GM18858 (cell line): ENCODE measurements at regions not wholly inside any gene's neighbourhood (a gene's known extent, or its start where the extent isn't known, plus 50 kb on each side); places are given as distances from the start of the nearest gene placed in this dataset.

Experiments
- ATAC-seq: cut with Tn5 transposase; IDR thresholded peaks from one replicate; pipeline ENCODE4 v1.9.1; 2021; ENCODE audit not compliant: unreplicated experiment

DNA sequence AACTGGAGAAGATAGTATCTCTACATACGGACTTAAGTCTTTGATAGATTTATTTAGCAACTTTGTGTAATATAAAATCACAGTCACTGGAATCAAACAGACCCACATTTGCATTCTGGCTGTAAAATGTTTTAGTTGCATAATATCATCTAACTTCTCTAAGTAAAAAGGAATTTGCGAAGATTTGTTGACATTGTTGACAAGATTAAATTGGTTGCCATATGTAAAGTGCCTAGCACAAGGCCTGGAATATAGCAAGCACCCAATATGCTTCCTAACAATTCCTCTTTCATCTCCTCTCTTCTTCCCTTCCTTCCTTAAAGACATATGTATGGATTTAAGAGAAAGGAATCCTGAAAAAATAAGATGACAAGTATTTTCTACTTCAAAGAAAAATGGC lies 295.4 kb upstream of the PPFIA2 start:
- ATAC-seq = no peak

DNA sequence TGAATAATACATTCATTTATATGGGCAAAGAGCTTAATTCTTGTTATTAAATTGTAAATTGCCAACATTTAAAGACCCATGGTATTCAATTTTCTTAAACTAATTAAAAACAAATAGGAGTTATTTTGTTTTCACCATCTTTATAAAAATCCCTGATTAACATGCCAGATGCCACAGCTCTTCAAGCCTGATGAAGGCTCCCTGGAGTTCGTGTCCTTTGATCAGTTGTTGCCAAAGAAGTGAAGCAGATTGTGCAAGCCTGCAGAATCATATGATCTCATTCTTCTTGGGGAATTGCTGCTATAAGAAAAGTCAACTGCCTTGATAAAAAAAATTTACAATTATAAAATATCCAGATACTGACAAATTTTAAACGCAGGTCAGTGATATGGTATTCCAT lies 288.3 kb upstream of the PPFIA2 start:
- ATAC-seq = no peak

DNA sequence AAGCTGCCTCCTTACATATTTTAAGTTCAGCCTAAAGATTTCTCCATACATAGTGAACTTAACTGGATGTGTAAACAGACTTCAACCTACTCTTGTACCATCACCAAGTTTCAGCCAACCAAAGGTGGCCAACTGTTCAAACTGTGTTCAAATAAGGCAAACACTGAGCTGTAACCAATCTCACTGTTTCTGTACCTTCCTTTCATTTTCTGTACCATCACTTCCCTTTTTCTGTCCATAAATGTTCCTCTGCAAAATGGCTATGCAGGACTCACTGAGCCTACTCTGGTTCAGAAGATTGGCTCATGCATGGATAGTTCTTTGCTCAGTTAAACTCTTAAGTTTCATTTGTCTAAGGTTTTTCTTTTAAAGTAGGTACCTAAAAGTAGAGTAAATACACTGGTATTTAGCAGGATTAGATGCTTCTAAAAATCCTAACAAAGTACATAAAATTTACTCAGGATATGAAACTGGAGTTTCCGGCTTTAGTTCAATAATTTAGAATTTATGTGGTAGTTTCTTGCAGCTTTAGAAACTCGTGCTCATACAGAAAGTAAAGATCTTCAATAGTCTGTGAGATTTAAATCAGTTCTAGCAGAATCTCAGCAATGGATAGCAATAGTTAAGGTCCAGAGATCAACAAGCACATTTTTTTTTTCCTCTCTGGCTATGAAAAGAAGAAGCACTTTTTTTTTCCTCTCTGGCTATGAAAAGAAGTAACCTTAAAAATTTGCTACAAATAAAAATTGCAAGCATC lies 282.0 kb upstream of the PPFIA2 start:
- peak; percentile 91 for ATAC-seq

DNA sequence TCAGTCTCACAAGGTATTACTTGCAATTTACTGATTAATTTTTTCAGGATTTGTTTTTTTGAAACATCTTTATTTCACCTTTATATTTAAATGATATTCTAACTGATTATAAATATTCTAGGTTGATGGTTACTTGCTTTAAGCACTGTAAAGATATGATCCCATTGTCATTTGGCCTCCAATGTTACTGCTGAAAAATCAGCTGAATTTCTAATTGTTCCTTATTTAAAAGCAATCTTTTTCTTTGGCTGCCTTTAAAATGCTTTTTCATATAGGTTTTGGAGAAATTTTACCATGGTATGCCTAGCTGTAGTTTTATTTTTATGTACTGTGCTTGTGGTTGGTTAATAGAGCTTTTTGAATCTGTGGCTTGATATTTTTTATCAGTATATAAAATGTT lies 275.6 kb upstream of the PPFIA2 start:
- ATAC-seq = no peak

DNA sequence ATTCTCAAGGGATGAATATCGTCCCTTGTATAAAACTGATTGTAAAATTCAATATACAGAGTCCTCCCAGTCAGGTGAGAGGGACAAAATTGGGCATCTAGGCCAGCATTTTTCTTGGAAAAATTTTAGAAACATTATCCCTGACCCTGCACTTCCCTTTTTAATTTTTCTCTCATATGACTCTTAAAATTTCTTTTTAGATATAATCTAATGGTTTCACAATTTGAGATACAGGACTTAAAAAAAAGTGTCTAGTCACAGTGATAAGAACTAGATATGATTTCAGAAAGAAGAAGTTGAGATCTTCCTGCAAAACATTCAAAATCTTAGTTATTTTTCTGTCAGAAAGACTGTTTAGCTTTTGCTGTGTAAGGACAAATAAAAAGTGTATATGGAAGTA lies 270.8 kb upstream of the PPFIA2 start:
- ATAC-seq = no peak

DNA sequence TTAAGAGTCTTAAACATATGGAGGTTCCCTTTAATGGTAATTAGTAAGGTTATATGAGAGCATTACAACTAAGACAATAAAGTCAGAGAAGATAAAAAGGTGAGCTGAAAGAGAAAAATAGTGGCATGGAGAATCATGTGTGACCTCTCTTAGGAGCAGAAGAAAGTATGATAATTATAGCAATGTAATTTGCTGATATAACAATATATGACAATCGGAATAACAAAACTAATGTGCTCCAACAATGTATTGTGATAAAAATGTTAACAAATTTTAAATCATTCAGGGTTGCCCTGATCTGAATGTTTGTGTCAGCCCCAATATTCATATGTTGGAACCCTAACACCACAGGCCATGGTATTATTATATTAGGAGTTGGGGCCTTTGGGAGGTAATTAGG lies 269.6 kb upstream of the PPFIA2 start:
- ATAC-seq = no peak

DNA sequence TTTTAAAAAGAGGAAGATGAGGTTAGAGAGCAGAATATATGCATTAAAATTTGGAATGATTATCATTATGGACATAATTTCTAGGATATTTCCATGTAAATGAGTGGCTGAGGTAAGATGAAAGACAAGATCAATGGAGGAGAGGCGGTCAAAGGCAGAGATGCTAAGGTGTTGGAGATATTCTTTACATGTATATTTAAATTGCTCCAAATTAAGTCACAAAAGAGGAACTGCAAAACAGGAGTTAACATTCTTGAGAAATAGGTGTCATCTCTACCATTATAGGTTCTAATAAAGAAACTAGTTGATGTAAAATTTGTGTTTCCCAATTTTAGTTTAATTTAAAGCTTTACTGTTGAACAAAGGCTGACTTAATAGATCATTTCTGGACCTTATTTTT lies 268.5 kb upstream of the PPFIA2 start:
- no peak for ATAC-seq

DNA sequence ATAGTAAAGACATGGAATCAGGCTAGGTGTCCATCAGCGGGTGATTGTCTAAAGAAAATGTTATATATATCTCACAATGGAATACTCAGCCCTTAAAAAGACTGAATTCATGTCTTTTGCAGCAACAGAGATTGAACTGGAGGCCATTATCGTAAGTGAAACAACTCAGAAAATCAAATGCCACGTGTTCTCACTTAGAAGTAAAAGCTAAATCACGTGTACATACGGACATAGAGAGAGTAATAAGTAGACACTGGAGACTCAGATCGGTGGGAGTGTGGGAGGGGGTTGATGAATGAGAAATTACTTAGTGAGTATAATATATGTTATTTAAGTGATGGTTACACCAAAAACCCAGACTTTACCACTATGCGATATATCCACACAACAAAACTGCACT lies 266.3 kb upstream of the PPFIA2 start:
- ATAC-seq = no peak

DNA sequence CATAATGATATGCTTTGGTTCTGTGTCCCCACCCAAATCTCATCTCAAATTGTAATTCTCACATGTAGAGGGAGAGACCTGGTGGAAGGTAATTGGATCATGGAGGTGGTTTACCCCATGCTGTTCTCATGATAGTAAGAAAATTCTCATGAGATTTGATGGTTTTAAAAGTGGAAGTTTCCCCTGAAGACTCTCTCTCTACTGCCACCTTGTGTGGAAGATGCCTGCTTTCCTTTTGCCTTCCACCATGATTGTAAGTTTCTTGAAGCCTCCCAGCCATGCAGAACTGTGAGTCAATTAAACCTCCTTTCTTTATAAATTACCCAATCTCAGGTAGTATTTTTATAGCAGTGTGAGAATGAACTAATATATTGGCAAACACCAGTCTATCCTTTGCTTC lies 260.4 kb upstream of the PPFIA2 start:
- no peak for ATAC-seq

DNA sequence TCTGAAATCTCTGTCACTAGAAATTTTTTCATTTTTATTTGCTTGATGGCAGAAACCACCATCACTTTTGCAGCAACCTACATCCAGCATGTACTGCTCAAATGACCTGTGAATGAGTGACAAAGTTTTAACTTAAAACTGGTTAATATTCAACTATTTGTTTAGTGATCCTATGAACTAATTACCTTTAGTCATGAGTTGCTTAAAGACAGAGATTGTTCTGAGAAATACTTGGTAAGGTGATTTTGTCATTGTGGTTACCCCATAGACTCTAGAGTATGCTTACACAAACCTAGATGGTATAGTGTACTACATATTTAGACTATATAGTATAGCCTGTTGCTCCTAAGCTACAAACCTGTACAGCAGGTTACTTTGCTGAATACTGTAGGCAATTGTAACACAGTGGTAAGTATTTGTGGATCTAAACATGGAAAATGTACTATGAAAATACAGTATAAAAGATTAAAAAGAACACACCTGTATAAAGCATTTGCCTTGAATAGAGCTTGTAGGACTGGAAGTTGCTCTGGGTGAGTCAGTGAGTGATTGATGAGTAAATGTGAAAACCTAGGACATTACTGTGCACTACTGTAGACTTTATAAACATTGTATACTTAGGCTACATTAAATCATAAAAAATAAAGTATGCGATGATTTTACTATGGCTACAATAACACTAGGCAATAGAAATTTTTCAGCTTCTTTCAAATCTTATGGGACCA lies 256.6 kb upstream of the PPFIA2 start:
- ATAC-seq = peak; percentile 81

DNA sequence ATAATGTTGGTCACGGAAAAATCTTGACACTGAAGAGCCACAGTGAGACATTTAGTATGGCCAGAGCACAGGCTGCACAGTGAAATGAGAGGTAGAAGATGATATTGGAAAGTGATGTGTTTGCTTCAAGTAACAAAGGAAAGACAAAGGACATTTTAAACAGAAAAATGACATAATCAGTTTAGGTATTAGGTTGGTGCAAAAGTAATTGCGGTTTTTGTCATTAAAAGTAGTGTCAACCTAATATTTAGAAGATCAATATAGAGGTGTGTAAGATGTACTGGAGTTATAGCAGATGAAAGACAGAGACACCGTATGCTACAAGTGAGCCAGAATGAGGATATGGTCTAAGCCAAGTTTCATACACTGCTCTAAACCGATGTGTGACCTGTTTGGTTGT lies 253.0 kb upstream of the PPFIA2 start:
- ATAC-seq = no peak

DNA sequence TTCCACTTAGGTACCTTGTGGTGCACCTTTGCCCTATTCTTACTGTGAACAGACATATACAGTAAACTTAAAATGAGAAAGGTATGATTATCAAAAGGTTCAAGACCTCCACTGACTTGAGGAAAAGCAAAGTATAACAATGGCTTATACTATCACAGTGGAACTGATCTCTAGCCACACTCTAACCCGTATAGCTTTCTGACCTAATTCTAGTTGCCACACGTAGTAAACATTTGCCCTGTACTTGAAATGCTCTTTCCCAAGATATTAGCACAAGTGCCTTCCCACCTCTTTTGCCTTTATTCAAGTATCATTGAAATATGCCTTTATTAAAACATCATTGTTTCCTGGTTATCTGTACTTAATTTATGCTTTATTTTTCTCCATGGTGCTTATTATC lies 250.4 kb upstream of the PPFIA2 start:
- ATAC-seq = no peak

DNA sequence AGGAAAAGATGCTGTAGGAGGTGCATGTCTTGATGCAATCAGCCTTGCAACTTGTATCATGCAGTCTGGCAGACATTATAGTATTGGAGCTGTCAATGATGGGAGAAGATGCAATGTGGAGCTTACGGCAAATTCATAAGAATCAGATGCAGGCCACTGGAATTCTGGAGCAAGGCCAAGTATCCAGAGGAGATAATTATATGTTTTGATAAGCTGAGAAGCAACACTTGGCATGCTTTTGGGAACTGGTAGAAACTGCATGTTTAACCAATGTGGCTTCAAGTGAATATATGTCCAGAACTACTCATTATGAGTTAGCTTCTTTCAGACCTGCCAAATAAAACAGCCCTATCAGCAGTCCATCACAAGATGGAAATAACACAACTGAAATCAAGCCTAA lies 249.1 kb upstream of the PPFIA2 start:
- ATAC-seq = no peak

DNA sequence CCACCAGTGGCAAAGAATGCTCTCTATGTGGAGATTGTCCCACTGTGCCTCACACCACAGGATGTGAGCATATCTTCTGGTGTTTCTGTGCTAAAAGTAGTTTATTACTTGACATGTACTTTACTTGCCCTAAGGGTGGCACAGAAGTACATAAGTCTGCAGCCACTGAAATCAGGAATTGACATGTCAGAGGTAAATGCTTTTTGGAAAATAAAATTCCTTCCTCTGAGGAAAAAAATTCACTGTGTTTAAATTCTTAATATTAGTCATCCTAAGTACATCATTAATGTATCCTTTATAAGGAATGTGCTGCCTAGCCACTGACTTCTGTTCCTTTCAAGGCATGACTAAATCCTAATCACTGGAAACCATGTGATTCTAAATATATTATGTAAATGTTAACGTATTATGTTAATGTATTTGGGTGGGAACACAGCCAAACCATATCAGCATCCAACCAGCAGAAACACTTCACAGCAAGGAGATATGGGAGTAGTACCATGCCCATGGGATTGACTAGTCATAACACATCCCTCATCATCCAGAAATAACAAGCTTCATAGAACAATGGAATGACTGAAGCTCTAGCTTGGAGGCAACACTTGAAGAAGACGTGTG lies 239.7 kb upstream of the PPFIA2 start:
- ATAC-seq = no peak

DNA sequence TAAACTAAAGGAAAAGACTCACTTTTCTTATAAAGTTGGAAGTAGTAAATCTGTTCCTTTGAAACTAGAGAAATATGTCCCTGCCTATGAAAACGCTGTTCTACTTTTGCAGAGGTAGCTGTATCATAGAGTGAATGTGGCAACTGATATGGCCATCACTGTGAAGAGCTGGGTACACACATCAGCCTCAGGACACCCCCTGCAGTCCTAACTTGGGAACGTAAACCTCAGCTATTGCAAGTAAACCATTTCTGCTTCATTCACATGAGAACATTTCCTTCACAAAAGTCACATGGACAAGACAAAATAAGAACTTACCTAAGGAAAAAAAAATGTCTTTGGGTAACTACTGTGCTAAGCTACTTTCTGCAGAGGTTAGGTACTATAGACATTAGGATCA lies 233.3 kb upstream of the PPFIA2 start:
- ATAC-seq = no peak

DNA sequence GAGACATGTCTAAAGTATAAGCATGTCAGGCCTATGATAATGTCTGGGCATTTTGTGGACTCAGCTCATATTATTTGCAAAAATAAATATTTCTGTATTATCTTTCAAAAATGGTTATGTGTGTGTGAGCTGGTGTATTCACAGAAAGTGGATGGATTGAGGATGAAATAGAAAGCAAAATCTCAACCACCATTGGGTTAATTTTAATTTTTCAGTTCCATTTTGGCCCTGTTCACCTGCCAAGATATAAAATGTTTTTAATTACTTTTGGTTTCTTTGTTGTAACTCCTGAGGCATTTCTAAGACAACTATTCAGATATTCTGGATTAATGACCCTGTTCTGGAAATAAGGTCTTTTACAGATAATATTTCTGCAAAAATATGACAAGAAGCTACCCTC lies 232.7 kb upstream of the PPFIA2 start:
- ATAC-seq = no peak

DNA sequence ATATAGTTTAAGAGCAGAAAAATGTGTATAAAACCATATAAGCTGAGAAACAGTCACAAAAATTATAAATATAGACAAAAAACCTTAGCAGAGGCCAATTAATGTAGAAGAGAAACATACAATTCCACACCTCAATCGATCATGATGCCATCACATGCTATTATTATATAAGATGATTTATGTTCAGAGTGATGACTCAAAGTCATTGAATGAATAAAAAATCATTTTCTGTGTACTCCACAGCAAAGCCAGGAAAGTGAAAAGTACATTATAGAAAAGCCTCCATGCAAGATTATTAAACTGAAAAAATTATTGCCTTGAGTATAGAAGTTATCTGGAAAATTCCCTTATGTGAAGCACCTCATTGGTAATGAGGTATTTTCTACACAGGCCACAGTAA lies 229.2 kb upstream of the PPFIA2 start:
- ATAC-seq = no peak

DNA sequence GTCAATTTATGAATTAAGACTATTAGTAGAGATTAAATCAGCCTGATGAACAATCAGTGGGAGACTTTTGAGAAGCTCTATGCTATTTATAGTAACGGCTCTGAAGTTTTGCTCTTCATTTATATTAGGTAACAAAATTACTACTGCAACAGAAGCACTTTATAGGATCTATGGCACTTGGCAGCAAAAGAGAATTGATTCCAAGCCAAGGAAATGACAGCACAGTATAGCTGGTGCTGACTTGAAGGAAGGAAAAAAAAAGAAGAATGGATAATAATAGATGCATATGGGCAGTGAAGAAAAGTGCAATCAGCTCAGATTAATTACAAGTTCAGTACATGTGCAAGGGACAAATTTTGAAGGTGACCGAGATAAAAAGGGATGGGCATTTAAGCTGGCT lies 228.2 kb upstream of the PPFIA2 start:
- no peak for ATAC-seq

DNA sequence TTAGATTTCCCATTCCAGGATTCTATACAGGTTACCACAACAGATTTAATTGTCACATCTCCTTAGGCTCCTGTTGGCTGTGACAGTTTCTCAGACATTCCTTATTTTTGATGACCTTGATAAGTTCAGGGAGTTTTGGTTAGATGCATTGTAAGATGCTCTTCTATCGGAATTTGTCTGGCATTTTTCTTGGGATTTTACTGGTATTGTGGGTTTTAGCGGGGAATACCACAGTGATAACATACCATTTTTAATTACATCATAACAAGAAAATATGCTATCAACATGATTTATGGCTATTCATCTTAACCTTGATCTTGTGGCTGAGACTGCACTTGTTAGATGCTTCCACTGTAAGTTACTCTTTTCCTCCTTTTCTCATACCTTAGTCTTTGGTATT lies 217.5 kb upstream of the PPFIA2 start:
- ATAC-seq = no peak

DNA sequence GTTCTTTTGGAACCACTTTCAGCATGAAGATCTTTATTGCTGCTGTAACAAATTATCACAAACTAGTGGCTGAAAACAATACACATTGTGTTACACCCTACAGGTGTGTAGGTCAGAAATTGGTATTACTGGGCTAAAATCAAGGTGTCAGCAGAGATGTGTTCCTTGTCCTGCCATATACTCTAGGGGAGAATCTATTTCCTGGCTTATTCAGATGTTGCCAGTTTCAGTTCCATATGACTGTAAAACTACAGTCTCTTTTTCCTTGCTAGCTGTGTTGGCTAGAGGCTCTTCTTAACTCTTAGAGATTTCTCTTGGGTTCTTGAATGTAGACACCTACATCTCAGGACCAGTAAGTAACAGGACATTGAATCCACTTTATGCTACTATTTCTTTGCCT lies 215.6 kb upstream of the PPFIA2 start:
- no peak for ATAC-seq

DNA sequence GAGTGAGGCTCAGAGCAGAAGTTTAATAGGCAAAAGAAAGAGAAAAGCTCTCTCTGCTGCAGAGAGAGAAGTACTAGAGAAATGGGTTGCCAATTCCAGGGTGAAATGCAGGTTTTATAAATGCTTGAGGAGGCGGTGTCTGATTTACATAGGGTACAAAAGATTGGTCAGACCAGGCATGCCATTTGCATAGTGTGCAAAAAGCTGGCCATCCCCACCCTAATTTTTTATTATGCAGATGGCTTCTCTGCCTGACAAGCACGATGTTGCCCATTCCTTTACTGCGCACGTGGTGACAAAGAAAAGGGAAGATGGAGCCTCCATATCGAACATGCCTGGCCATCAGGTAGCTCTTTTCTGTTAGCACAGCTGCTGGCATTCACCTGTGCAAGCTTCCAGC lies 209.3 kb upstream of the PPFIA2 start:
- ATAC-seq = no peak

DNA sequence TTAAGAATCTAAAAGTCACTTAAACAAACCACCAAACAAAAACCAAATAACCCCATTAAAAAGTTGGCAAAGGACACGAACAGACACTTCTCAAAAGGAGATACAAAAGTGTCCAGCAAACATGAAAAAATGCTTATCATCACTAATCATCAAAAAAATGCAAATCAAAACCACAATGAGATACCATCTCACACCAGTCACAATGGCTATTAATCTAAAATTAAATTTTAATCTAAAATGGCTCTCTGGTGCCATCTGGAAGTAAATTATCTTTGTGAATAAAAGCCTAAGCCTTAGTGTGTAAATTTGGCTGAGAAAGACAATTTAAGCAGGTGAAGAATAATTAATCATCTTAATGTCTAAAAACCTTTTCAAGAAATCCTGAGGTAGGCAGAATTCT lies 204.5 kb upstream of the PPFIA2 start:
- ATAC-seq = no peak
